ENCODE measurements at regions not wholly inside any gene's neighbourhood (a gene's known extent, or its start where the extent isn't known, plus 50 kb on each side); places are given as distances from the start of the nearest gene placed in this dataset.

- Histone ChIP-seq H3K27ac (no peak overlapping the region), H3K4me1 (no peaks in the 10 kb centered on the region), H3K4me3 (no peak overlapping the region), H3K9me3 (peaks cover 0 to 5% of the 10 kb centered on the region in 2 donors), H3K27me3 (no peaks in the 10 kb centered on the region), H3K36me3 (peaks cover 0 to 3% (median 0%) of the 10 kb centered on the region in 4 donors)
- 100% methylated on average over 1 of the region's 1 CpG for WGBS, 2 donors (ENCODE audit: low coverage in 1 of 2)
- intact Hi-C loops (cut with DNase I; ENCODE audit: low total_unique reads) (no loop called here), in situ Hi-C loops (cut with MboI; ENCODE audit: low pct_ligation_motif_present in 1 of 4, low pct_unique_long_range_greater_than_20kb in 1 of 4, low sequenced_read_pairs in 3 of 4) (no loop called here)
- TF ChIP-seq CTCF (IDR thresholded peaks at IDR 0.05) (no peak), POLR2A (IDR thresholded peaks at IDR 0.05) (no peak)
- no peak for DNase-seq
Observed at GRCh38 chr5:94010814-94011213, 269.4 kb upstream of the POU5F2 start.

- Histone ChIP-seq H3K27ac (no peak overlapping the region), H3K27me3 (no peaks in the 10 kb centered on the region), H3K36me3 (no peaks in the 10 kb centered on the region), H3K4me3 (no peak overlapping the region), H3K4me1 (no peaks in the 10 kb centered on the region), H3K9me3 (no peaks in the 10 kb centered on the region)
- intact Hi-C loops (cut with DNase I; ENCODE audit: low total_unique reads): no loop called here
- TF ChIP-seq POLR2A (IDR thresholded peaks at IDR 0.05): no peak
- no peak for TF ChIP-seq CTCF (IDR thresholded peaks at IDR 0.05)
- no peak for TF ChIP-seq EP300 (IDR thresholded peaks at IDR 0.05; ENCODE audit: low read depth)
- TF ChIP-seq POLR2AphosphoS5 (IDR thresholded peaks at IDR 0.05): no peak
- in situ Hi-C loops (cut with MboI; ENCODE audit: low pct_ligation_motif_present in 1 of 4, low pct_unique_long_range_greater_than_20kb in 1 of 4, low sequenced_read_pairs in 3 of 4): no loop called here
- DNase-seq: no peak
Observed at GRCh38 chr5:94009161-94009560, 267.8 kb upstream of the POU5F2 start.

- peaks cover 0 to 11% (median 0%) of the 10 kb centered on the region in 4 donors for H3K4me1 ChIP-seq
- intact Hi-C loops (cut with DNase I; ENCODE audit: low total_unique reads): no loop called here
- no peak overlapping the region for H3K27ac ChIP-seq
- in situ Hi-C loops (cut with MboI; ENCODE audit: low pct_ligation_motif_present in 1 of 4, low pct_unique_long_range_greater_than_20kb in 1 of 4, low sequenced_read_pairs in 3 of 4): no loop called here
- H3K36me3 ChIP-seq: no peaks in the 10 kb centered on the region
- DNase-seq: no peak
- WGBS, 2 donors (ENCODE audit: low coverage in 1 of 2): 33 to 38% methylated on average over 1 of the region's 1 CpG
- no peaks in the 10 kb centered on the region for H3K27me3 ChIP-seq
- H3K4me3 ChIP-seq: no peak overlapping the region
- TF ChIP-seq CTCF (IDR thresholded peaks at IDR 0.05) (no peak), EP300 (IDR thresholded peaks at IDR 0.05; ENCODE audit: low read depth) (no peak), POLR2AphosphoS5 (IDR thresholded peaks at IDR 0.05) (no peak), POLR2A (IDR thresholded peaks at IDR 0.05) (no peak)
- peaks cover 3 to 10% of the 10 kb centered on the region in 2 donors for H3K9me3 ChIP-seq
Observed at GRCh38 chr5:93998951-93999455, 257.6 kb upstream of the POU5F2 start.

GRCh38 chr5:93997562-93997961 lies 256.2 kb upstream of the POU5F2 start:
- H3K27ac ChIP-seq: no peak overlapping the region
- peaks cover 0 to 11% (median 0%) of the 10 kb centered on the region in 4 donors for H3K4me1 ChIP-seq
- no peak overlapping the region for H3K4me3 ChIP-seq
- 67 to 78% methylated on average over 1 of the region's 1 CpG for WGBS, 2 donors (ENCODE audit: low coverage in 1 of 2)
- intact Hi-C loops (cut with DNase I; ENCODE audit: low total_unique reads) (no loop called here), in situ Hi-C loops (cut with MboI; ENCODE audit: low pct_ligation_motif_present in 1 of 4, low pct_unique_long_range_greater_than_20kb in 1 of 4, low sequenced_read_pairs in 3 of 4) (no loop called here)
- no peaks in the 10 kb centered on the region for H3K36me3 ChIP-seq
- no peak for DNase-seq
- no peak for TF ChIP-seq POLR2AphosphoS5 (IDR thresholded peaks at IDR 0.05)
- peaks cover 3 to 10% of the 10 kb centered on the region in 2 donors for H3K9me3 ChIP-seq
- H3K27me3 ChIP-seq: no peaks in the 10 kb centered on the region

- intact Hi-C loops (cut with DNase I; ENCODE audit: low total_unique reads): no loop called here
- in situ Hi-C loops (cut with MboI; ENCODE audit: low pct_ligation_motif_present in 1 of 4, low pct_unique_long_range_greater_than_20kb in 1 of 4, low sequenced_read_pairs in 3 of 4): no loop called here
- no peak for DNase-seq
- Histone ChIP-seq H3K4me1 (peaks cover 0 to 27% (median 7%) of the 10 kb centered on the region in 4 donors), H3K27me3 (no peaks in the 10 kb centered on the region), H3K36me3 (no peaks in the 10 kb centered on the region), H3K27ac (no peak overlapping the region), H3K4me3 (no peak overlapping the region), H3K9me3 (no peaks in the 10 kb centered on the region)
- 38 to 43% methylated on average over 3 of the region's 3 CpGs for WGBS, 2 donors (ENCODE audit: low coverage in 1 of 2)
- TF ChIP-seq CTCF (IDR thresholded peaks at IDR 0.05): no peak
- no peak for TF ChIP-seq POLR2AphosphoS5 (IDR thresholded peaks at IDR 0.05)
- TF ChIP-seq EP300 (IDR thresholded peaks at IDR 0.05; ENCODE audit: low read depth): no peak
- no peak for TF ChIP-seq POLR2A (IDR thresholded peaks at IDR 0.05)
Observed at GRCh38 chr5:93995126-93995621, 253.8 kb upstream of the POU5F2 start.

Measured in transverse colon (tissue), 4 donors.